Ishikawa (cell line): ENCODE measurements at regions not wholly inside any gene's neighbourhood (a gene's known extent, or its start where the extent isn't known, plus 50 kb on each side); places are given as distances from the start of the nearest gene placed in this dataset.

ENCODE experiments used
- CEBPB ChIP-seq: IDR thresholded peaks from 2 replicates; pipeline ENCODE4 v1.6.1; 2012
- CREB1 ChIP-seq: IDR thresholded peaks from 2 replicates; pipeline ENCODE4 v1.6.1; 2012; ENCODE audit warnings: low read depth
- EGR1 ChIP-seq: IDR thresholded peaks from 2 replicates; pipeline ENCODE4 v1.6.1; 2012
- EP300 ChIP-seq: IDR thresholded peaks from 2 replicates; pipeline ENCODE4 v1.6.1; 2012; ENCODE audit warnings: borderline replicate concordance
- FOXM1 ChIP-seq: IDR thresholded peaks from 2 replicates; pipeline ENCODE4 v1.6.1; 2012; ENCODE audit warnings: low read depth, borderline replicate concordance
- MAX ChIP-seq: IDR thresholded peaks from 2 replicates; pipeline ENCODE4 v1.6.1; 2012
- NFIC ChIP-seq: IDR thresholded peaks from 2 replicates; pipeline ENCODE4 v1.6.1; 2012
- RAD21 ChIP-seq: IDR thresholded peaks from 2 replicates; pipeline ENCODE4 v1.6.1; 2012; ENCODE audit warnings: low read depth
- REST ChIP-seq: IDR thresholded peaks from 2 replicates; pipeline ENCODE4 v1.6.1; 2012; ENCODE audit warnings: low read depth, mild to moderate bottlenecking
- TAF1 ChIP-seq: IDR thresholded peaks from 2 replicates; pipeline ENCODE4 v1.6.1; 2012; ENCODE audit warnings: low read depth, mild to moderate bottlenecking
- TEAD4 ChIP-seq: IDR thresholded peaks from 2 replicates; pipeline ENCODE4 v1.6.1; 2012
- USF1 ChIP-seq: IDR thresholded peaks from 2 replicates; pipeline ENCODE4 v1.6.1; 2012
- YY1 ChIP-seq: IDR thresholded peaks from 2 replicates; pipeline ENCODE4 v1.6.1; 2012; ENCODE audit warnings: low read depth
- ZBTB7A ChIP-seq: IDR thresholded peaks from 2 replicates; pipeline ENCODE4 v1.6.1; 2012; ENCODE audit warnings: low read depth

GRCh38 chr18:55830544-55830943, 242.6 kb upstream of the TCF4 start:
- TF ChIP-seq RAD21 (no peak), CEBPB (peak; percentile 84), YY1 (no peak), NFIC (no peak), TAF1 (no peak), EGR1 (no peak), EP300 (no peak), TEAD4 (no peak), REST (no peak), USF1 (no peak), MAX (no peak), FOXM1 (no peak), CREB1 (no peak), ZBTB7A (no peak)
